ENCODE measurements at regions not wholly inside any gene's neighbourhood (a gene's known extent, or its start where the extent isn't known, plus 50 kb on each side); places are given as distances from the start of the nearest gene placed in this dataset.

DNA sequence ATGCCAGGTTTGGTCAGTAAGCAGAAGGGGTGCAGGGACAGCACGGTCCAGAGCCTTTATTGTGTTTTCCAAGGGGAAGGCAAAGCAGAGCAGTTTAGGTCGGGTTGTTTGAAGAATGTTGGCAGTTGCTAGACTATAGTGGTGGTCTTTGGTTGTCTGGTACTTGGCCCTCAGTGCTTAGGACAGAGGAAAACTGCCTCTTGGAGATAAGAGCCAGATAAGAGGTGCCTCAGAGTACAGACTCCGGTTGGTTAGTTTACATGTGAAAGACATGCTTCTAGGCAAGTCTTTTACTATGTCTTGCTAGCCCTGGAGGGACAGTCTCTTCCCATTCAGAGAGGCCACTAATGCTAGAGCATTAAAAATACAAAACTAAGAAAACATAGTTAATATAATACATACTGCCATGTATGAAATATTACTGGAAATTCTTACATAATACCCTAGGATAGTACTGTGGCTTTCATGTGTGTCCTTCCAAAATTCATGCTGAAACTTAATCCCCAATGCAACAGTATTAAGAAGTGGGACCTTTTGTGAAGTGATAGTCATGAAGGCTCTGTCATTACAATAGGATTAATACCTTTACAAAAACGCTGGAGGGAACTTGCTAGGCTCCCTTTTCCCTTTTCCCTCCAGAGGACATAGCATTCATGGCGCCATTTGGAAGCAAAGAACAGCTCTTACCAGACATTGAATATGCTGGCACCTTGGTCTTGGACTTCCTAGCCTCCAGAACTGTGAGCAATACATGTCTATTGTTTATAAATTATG, 280.4 kb downstream of the TMEM167A start:
- TF ChIP-seq CTCF (IDR thresholded peaks at IDR 0.05; ENCODE audit: low read depth, low read length) (no peak), EZH2phosphoT487 (IDR thresholded peaks at IDR 0.05; ENCODE audit: low read depth) (no peak)
